ENCODE measurements at regions not wholly inside any gene's neighbourhood (a gene's known extent, or its start where the extent isn't known, plus 50 kb on each side); places are given as distances from the start of the nearest gene placed in this dataset.

DNA sequence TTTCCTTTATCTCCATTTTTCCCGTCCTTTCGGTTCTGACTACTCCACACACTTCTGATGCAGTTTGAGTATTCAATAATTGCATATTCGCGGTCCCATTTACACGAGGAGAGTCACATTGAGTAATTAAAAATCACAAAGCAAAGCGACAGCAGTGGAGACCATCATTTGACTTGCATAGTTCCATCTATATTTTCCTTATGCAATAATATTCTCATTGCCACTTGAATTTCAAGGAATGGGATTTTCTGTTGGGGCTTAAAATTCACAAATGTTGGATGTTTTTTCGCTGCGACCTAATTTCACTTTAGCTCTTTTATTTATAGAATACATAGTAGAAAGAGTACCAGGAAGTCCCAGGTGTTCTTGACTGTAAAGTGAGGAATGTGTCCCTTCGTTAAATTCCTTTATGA is 186.8 kb downstream of the ZEB2 start:
- no peak for DNase-seq (ENCODE audit: low spot score)

DNA sequence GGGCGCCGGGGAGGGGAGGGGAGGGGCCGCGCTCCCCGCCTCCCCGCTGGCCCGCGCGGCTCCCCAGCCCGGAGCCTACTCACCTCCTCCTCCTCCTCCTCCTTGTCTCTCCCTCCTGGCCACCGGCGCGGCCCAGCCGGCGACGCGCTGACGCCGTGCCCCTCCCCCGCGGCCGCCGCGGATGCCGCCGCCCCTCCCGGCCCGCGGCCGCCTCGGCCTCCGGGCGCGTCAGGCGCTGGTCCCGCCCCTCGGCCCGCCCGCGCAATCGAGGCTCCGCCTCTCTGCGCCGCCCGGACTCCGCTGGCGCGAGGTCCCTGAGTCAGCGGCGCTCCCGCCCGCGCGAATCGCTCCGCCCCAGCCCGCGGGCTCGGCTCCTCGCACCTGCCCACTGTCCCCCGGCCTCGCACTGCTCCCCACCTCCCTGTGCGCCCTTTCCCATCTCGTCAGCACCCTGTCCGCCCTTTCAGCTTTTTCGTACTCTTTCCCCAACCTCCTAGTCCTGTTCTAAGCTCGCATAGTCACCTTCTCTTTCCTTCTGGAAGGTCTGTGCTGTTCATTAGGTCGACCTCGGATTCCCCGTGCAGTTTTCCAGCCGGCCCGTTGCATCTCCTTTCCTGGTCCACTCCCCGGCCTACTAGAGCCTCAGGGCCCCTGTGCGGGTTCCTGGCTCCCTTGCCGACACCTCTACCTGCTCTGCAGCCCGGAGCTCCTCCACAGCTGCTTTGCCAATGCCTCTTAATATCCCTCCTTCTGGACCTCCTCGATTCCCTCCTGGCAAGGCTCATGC is 187.4 kb downstream of the ZEB2 start:
- DNase-seq (ENCODE audit: low spot score), result peak; percentile 93

DNA sequence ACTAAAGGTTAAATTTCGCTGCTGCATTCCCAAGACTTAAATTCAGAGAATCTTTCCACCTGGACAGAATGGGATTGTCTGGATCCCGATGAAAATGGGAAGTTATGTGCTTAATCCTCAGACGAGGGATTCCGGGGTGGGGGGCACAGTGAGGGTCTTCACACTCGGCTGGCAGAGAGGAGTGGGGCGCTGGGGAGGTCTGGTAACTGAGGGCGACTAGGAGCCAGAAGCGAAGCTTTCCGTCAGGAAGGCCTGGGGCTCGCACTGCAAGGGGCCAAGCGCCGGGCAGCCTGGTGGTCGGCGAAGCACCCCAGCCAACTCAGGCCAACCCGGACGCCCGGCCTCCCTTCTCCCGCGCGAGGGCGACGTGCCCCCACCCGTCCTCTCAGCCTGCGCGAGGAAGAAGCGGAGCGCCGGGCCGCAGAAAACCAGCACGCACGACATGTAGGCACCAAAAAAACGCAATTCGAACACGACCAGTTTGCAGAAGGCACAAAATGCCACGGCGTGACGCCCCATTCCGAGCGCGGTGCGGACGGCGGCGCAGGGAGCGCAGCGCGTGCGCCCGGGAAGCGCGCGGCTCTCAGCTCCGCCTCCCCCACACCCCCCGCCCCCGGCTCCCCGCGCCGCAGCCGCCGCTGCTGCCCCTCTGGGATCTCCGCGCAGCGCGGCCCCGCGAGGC is 188.1 kb downstream of the ZEB2 start:
- DNase-seq (ENCODE audit: low spot score), result peak; percentile 80

GRCh38 chr2:144330951-144331673 is 188.8 kb downstream of the ZEB2 start:
- DNase-seq (ENCODE audit: low spot score), result no peak

- DNase-seq (ENCODE audit: low spot score), result no peak
Observed at GRCh38 chr2:144329472-144329871, 190.4 kb downstream of the ZEB2 start.

DNA sequence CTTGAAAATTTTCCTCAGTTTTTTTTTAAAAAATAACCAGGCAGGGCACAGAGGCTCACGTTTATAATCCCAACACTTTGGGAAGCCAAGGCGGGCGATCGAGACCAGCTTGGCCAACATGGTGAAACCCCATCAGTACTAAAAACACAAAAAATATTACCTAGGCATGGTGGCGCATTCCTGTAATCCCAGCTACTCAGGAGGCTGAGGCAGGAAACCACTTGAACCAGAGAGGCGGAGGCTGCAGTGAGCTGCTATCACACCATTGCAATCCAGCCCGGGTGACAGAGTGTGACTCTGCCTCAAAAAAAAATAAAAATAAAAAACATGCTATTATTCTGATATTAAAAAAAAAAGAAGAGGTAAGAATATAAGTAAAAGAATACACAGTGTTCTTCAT is 191.0 kb downstream of the ZEB2 start:
- DNase-seq (ENCODE audit: low spot score), result no peak

DNA sequence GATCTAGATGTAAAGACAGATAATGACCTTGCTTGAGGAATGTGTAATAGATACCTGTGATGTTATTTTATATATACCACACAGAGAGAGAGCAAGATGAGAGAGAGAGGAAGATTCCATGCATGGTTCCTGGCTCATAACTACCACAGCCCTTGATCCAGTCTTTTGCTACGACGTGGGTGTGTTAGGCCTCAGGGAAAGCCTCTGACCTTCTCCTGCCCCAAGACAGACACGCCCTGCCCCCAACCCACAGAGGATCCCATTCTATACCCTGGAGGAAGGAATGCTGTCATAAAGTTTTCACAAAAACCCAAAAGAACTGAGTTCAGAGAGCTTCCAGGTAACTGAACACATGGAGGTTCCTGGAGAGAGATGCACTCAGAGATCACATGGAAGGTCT is 193.1 kb downstream of the ZEB2 start:
- no peak for DNase-seq (ENCODE audit: low spot score)

GRCh38 chr2:144325086-144325485 is 194.8 kb downstream of the ZEB2 start:
- DNase-seq (ENCODE audit: low spot score), result no peak

GRCh38 chr2:144324446-144325045 is 195.4 kb downstream of the ZEB2 start:
- DNase-seq (ENCODE audit: low spot score), result no peak

DNA sequence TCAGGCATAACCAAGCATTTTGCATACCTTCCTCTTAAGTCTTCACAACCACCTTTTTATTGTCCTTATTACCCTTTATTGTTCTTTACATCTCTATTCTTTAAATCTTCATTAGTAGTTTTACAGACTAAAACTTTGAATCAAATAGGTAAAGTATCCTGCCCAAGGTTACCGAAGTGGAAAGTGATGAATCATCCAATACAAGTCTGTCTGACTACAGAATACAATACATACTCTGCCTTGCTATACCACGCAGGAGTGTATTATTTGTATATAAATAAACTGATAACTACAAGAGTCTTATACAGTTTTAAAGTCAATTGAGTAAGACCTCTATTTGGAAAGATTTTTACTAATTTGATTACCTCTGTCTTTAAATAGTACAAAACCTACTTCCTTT is 196.0 kb downstream of the ZEB2 start:
- no peak for DNase-seq (ENCODE audit: low spot score)

DNA sequence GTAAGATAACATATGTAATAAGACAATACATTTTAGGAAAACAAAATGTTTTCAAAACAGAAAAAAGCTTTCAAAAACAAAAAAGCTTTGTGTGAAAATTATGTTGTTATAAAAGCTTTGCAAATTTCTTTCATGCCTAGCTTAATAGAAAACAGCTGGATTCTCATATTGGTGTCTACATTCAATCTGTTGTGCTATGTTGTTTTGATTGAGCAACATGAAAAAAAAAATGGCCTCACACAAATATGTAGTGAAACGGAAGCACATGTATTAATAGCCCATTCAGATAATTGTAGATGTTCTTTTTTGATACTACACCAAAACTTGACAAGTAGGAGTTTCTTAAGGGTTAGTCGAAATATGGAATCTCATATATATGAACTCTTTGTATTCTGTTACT is 197.5 kb downstream of the ZEB2 start:
- DNase-seq (ENCODE audit: low spot score), result no peak

DNA sequence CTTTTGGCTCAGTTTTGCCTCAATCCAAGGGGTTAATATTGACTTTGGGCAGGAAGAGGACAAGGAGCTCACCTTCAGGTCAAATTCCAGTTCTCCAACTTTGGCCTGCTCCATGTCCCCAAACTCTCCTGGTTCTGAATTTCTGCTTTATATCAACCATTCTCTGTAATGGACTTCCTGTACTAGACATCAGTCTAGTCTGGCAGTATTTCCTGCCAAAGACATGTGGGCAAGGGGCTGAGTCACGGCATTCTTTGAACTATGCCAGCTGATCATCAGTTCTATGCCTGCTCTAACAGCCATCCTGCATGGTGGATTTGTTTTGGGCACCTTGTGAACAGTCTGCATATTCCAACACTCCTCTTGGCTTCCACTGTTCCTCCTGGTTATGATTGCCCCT is 199.4 kb downstream of the ZEB2 start:
- peak; percentile 40 for DNase-seq (ENCODE audit: low spot score)

- no peak for DNase-seq (ENCODE audit: low spot score)
Observed at GRCh38 chr2:144317071-144317738, 202.7 kb downstream of the ZEB2 start.

- no peak for DNase-seq (ENCODE audit: low spot score)
Observed at GRCh38 chr2:144310889-144311608, 208.9 kb downstream of the ZEB2 start.

GRCh38 chr2:144310484-144310883 is 209.4 kb downstream of the ZEB2 start:
- DNase-seq (ENCODE audit: low spot score), result no peak

GRCh38 chr2:144307711-144308110 is 212.2 kb downstream of the ZEB2 start:
- DNase-seq (ENCODE audit: low spot score), result no peak

- no peak for DNase-seq (ENCODE audit: low spot score)
Observed at GRCh38 chr2:144304202-144304601, 215.7 kb downstream of the ZEB2 start.

DNA sequence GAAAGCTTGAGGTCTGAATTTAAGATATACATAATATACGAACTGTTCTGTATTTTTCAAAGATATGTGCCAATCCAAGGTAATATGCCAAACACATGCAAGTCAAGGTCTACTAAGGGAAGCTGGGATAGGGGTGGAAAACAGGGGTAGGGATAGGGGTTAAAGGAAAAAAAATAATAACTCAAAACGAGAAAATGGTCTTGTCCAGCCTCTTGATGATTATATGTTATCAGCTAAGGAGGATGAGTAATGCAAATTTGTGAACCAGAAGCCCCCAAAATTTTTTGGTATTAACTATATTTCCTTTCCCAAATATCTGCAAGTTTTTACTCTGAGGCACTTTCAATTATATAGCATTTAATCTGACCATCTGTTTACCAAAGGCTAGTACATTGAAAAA is 219.3 kb downstream of the ZEB2 start:
- DNase-seq (ENCODE audit: low spot score), result no peak

DNA sequence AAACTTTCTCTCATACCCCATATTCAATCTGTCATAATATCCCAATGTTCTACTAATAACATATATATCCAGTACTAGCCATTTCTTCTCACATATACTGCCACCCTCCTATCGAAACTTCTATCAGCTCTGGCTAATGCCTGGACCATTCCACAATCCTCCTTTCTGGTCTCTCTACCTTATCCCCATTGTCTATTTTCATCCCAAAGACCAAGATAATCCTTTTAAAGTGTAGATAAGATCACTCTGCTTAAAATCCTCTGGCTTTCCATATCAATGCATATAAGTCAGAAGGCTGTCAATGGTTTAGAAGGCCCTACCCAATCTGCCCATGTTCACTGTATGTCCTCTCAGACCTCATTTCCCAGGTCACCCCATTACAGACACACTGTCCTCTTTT is 229.6 kb downstream of the ZEB2 start:
- no peak for DNase-seq (ENCODE audit: low spot score)

GRCh38 chr2:144288438-144288837 is 231.5 kb downstream of the ZEB2 start:
- DNase-seq (ENCODE audit: low spot score), result no peak

GRCh38 chr2:144285324-144285723 is 234.6 kb downstream of the ZEB2 start:
- DNase-seq (ENCODE audit: low spot score), result no peak
